Tibial nerve (tissue), 3 donors: ENCODE measurements at regions not wholly inside any gene's neighbourhood (a gene's known extent, or its start where the extent isn't known, plus 50 kb on each side); places are given as distances from the start of the nearest gene placed in this dataset.

ENCODE experiments used
- CTCF ChIP-seq, 5 experiments: fragments of 200-600 bp in 3 of 5; fragments of 450-650 bp in 2 of 5; sonication (generic) in 3 of 5; IDR thresholded peaks; one replicate each; pipeline ENCODE4 v1.5.1; 2016 to 2019; ENCODE audit warnings: antibody characterized with exemption in 5 of 5, mild to moderate bottlenecking in 3 of 5, moderate library complexity in 2 of 5
- POLR2A ChIP-seq, 2 donors: fragments of 450-650 bp; IDR thresholded peaks; one replicate each; pipeline ENCODE4 v1.6.1; 2017; ENCODE audit warnings: antibody characterized with exemption in 2 of 2, mild to moderate bottlenecking in 2 of 2, moderate library complexity in 2 of 2

- TF ChIP-seq POLR2A (IDR thresholded peaks at IDR 0.05): no peak
- no peak for TF ChIP-seq CTCF (IDR thresholded peaks at IDR 0.05)
Observed at GRCh38 chr9:7640231-7640630, 159.3 kb downstream of the DMAC1 start.
